Endothelial cell of umbilical vein (primary cell): ENCODE measurements at regions not wholly inside any gene's neighbourhood (a gene's known extent, or its start where the extent isn't known, plus 50 kb on each side); places are given as distances from the start of the nearest gene placed in this dataset.

Experiments used
- FOS ChIP-seq: IDR thresholded peaks from 2 replicates; pipeline ENCODE4 v1.6.1; 2011; ENCODE audit warnings: mild to moderate bottlenecking, low read length, moderate library complexity, borderline replicate concordance; ENCODE audit not compliant: insufficient read depth
- TF ChIP-seq, protein P1 (sequence below), 2 donors: IDR thresholded peaks; 1 replicate in 1 of 2; 2 replicates in 1 of 2; pipeline ENCODE4 v1.5.1; 2011; ENCODE audit warnings: low read length in 2 of 2, mild to moderate bottlenecking in 2 of 2, moderate library complexity in 2 of 2, control low read depth in 1 of 2, inconsistent platforms in 1 of 2, low read depth in 1 of 2; ENCODE audit not compliant: insufficient read depth in 1 of 2; ENCODE audit errors: extremely low read depth in 1 of 2

DNA sequence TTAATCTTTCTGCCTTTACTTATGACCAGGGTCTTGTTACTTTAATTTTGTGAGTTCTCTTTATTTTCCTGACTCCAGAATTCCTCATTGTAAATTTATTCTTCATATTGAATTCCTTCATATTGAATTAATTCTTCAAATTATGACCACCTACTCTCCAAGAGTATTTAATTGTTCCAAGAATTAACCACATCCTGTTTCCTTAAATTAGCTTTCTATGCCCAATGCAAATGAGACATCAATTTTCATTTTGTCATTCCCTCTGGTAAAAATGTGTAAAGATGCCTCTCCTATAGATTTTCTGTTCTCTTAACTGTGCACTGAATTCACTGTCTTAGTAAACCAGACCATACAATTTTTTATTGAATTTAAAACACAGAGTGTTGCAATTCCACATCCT lies 211.2 kb upstream of the GRIA4 start:
- TF ChIP-seq, protein P1, sequence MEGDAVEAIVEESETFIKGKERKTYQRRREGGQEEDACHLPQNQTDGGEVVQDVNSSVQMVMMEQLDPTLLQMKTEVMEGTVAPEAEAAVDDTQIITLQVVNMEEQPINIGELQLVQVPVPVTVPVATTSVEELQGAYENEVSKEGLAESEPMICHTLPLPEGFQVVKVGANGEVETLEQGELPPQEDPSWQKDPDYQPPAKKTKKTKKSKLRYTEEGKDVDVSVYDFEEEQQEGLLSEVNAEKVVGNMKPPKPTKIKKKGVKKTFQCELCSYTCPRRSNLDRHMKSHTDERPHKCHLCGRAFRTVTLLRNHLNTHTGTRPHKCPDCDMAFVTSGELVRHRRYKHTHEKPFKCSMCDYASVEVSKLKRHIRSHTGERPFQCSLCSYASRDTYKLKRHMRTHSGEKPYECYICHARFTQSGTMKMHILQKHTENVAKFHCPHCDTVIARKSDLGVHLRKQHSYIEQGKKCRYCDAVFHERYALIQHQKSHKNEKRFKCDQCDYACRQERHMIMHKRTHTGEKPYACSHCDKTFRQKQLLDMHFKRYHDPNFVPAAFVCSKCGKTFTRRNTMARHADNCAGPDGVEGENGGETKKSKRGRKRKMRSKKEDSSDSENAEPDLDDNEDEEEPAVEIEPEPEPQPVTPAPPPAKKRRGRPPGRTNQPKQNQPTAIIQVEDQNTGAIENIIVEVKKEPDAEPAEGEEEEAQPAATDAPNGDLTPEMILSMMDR (IDR thresholded peaks at IDR 0.05; ENCODE audit: extremely low read depth in 1 of 2, insufficient read depth in 1 of 2, low read depth in 1 of 2, low read length in 2 of 2): no peak
- no peak for TF ChIP-seq FOS
